IMR-90 (cell line): ENCODE measurements at regions not wholly inside any gene's neighbourhood (a gene's known extent, or its start where the extent isn't known, plus 50 kb on each side); places are given as distances from the start of the nearest gene placed in this dataset.

Experiments
- ATAC-seq: fragments of 200-7000 bp; cut with Tn5 transposase; 2 replicates; pipeline ENCODE4 v1.9.1; 2020; ENCODE audit warnings: low read depth, mild to moderate bottlenecking, moderate library complexity
- BruUV-seq: library from RNA; stranded (reverse); fragments of 400-500 nt; replicated peaks from 2 replicates; lab custom pipeline; 2021; lab: Mats Ljungman, UMichigan
- CTCF ChIA-PET: fragments of 300-600 bp; formaldehyde crosslinking; extraction: SDS; loops from one replicate; lab custom pipeline; 2021; ENCODE audit warnings: antibody characterized with exemption; lab: Yijun Ruan, JAX
- POLR2A ChIA-PET: fragments of 300-600 bp; sonication (Branson Sonifier 250); formaldehyde crosslinking; loops from one replicate; lab custom pipeline; 2022; ENCODE audit warnings: antibody characterized with exemption; ENCODE audit not compliant: unreplicated experiment; lab: Charles Lee
- DNase-seq: peaks from one replicate; pipeline ENCODE4 v3.0.0; 2013
- H2AFZ ChIP-seq: replicated peaks from 2 replicates; pipeline ENCODE3; 2013; ENCODE audit warnings: low read length, mild to moderate bottlenecking; ENCODE audit not compliant: poor library complexity
- H2AK5ac ChIP-seq: 2 replicates; pipeline ENCODE4 v1.6.1; 2013; ENCODE audit warnings: low read depth, low read length, inconsistent platforms
- H2AK9ac ChIP-seq: replicated peaks from 2 replicates; pipeline ENCODE3; 2013; ENCODE audit warnings: mild to moderate bottlenecking, low read depth, low read length, moderate library complexity; ENCODE audit not compliant: poor library complexity
- H2BK120ac ChIP-seq: 2 replicates; pipeline ENCODE4 v1.6.1; 2013; ENCODE audit warnings: low read depth, low read length, inconsistent platforms
- H2BK15ac ChIP-seq: 3 replicates; pipeline ENCODE4 v1.6.1; 2013; ENCODE audit warnings: low read depth, low read length, inconsistent platforms
- H2BK20ac ChIP-seq: 2 replicates; pipeline ENCODE4 v1.6.1; 2013; ENCODE audit warnings: low read depth, mild to moderate bottlenecking, inconsistent platforms, low read length, moderate library complexity
- H2BK5ac ChIP-seq: 2 replicates; pipeline ENCODE4 v1.6.1; 2013; ENCODE audit warnings: mild to moderate bottlenecking, low read depth, low read length, inconsistent platforms; ENCODE audit not compliant: poor library complexity, severe bottlenecking
- H3K14ac ChIP-seq: replicated peaks from 2 replicates; pipeline ENCODE4 v1.6.1; 2013; ENCODE audit warnings: low read depth, low read length, inconsistent platforms
- H3K18ac ChIP-seq: 2 replicates; pipeline ENCODE4 v1.6.1; 2013; ENCODE audit warnings: low read depth, low read length, control low read depth
- H3K23ac ChIP-seq: 2 replicates; pipeline ENCODE4 v1.6.1; 2013; ENCODE audit warnings: low read depth, low read length, inconsistent platforms
- H3K27ac ChIP-seq: 2 replicates; pipeline ENCODE4 v1.5.1; 2013; ENCODE audit warnings: mild to moderate bottlenecking, control low read depth, low read length; ENCODE audit not compliant: insufficient read depth
- H3K27me3 ChIP-seq: 2 replicates; pipeline ENCODE4 v1.6.1; 2013; ENCODE audit warnings: low read length; ENCODE audit not compliant: control insufficient read depth, insufficient read depth
- H3K36me3 ChIP-seq: 2 replicates; pipeline ENCODE4 v1.6.1; 2013; ENCODE audit warnings: low read length, mixed read lengths; ENCODE audit not compliant: control insufficient read depth, insufficient read depth
- H3K4ac ChIP-seq: 2 replicates; pipeline ENCODE4 v1.6.1; 2013; ENCODE audit warnings: low read depth, low read length, inconsistent platforms
- H3K4me1 ChIP-seq: 2 replicates; pipeline ENCODE4 v1.6.1; 2013; ENCODE audit warnings: low read length, mixed read lengths; ENCODE audit not compliant: control insufficient read depth, insufficient read depth
- H3K4me2 ChIP-seq: 2 replicates; pipeline ENCODE4 v1.6.1; 2013; ENCODE audit warnings: low read depth, mild to moderate bottlenecking, control low read depth, low read length, moderate library complexity
- H3K4me3 ChIP-seq: 2 replicates; pipeline ENCODE4 v1.5.1; 2013; ENCODE audit warnings: low read depth, mild to moderate bottlenecking, control low read depth, low read length, moderate library complexity; ENCODE audit not compliant: insufficient read depth
- H3K56ac ChIP-seq: 2 replicates; pipeline ENCODE4 v1.6.1; 2013; ENCODE audit warnings: low read length, inconsistent platforms; ENCODE audit not compliant: insufficient read depth; ENCODE audit errors: extremely low read depth
- H3K79me1 ChIP-seq, 2 experiments: 2 replicates each; pipeline ENCODE4 v1.6.1; 2013; ENCODE audit warnings: low read length in 2 of 2, inconsistent platforms in 1 of 2, low read depth in 1 of 2
- H3K9ac ChIP-seq: 2 replicates; pipeline ENCODE4 v1.6.1; 2013; ENCODE audit warnings: low read depth, low read length, control low read depth
- H3K9me1 ChIP-seq: 2 replicates; pipeline ENCODE4 v1.6.1; 2013; ENCODE audit warnings: low read length, inconsistent platforms; ENCODE audit not compliant: insufficient read depth
- H3K9me3 ChIP-seq: 2 replicates; pipeline ENCODE4 v1.6.1; 2013; ENCODE audit warnings: low read length; ENCODE audit not compliant: control insufficient read depth, insufficient read depth
- H4K20me1 ChIP-seq: 2 replicates; pipeline ENCODE4 v1.6.1; 2013; ENCODE audit warnings: low read length, inconsistent platforms; ENCODE audit not compliant: insufficient read depth
- H4K5ac ChIP-seq: 2 replicates; pipeline ENCODE4 v1.6.1; 2013; ENCODE audit warnings: mild to moderate bottlenecking, low read depth, low read length, control low read depth
- H4K8ac ChIP-seq, 2 experiments: 2 replicates each; pipeline ENCODE4 v1.6.1; 2013; ENCODE audit warnings: low read depth in 2 of 2, low read length in 2 of 2, control low read depth in 1 of 2, inconsistent platforms in 1 of 2
- H4K91ac ChIP-seq: 2 replicates; pipeline ENCODE4 v1.6.1; 2013; ENCODE audit warnings: low read depth, low read length, inconsistent platforms; ENCODE audit not compliant: insufficient read depth
- BHLHE40 ChIP-seq: fragments of 150-350 bp; IDR thresholded peaks from 2 replicates; pipeline ENCODE4 v1.6.1; 2016; ENCODE audit warnings: mild to moderate bottlenecking, low read depth, low read length
- CEBPB ChIP-seq: IDR thresholded peaks from 2 replicates; pipeline ENCODE4 v1.6.1; 2012; ENCODE audit warnings: low read depth, low read length, improper control_type of control experiment
- CHD1 ChIP-seq: IDR thresholded peaks from 2 replicates; pipeline ENCODE4 v1.6.1; 2012; ENCODE audit warnings: low read depth, low read length, improper control_type of control experiment
- ELK1 ChIP-seq: fragments of 150-350 bp; IDR thresholded peaks from 2 replicates; pipeline ENCODE4 v1.6.1; 2016; ENCODE audit warnings: low read depth, mild to moderate bottlenecking, low read length, moderate library complexity, borderline replicate concordance
- FOS ChIP-seq: fragments of 150-350 bp; IDR thresholded peaks from 2 replicates; pipeline ENCODE4 v1.6.1; 2016; ENCODE audit warnings: low read depth, low read length
- MAFK ChIP-seq: IDR thresholded peaks from 2 replicates; pipeline ENCODE4 v1.6.1; 2012; ENCODE audit warnings: low read depth, low read length, improper control_type of control experiment
- MAZ ChIP-seq: IDR thresholded peaks from 2 replicates; pipeline ENCODE4 v1.6.1; 2012; ENCODE audit warnings: low read depth, mild to moderate bottlenecking, low read length, improper control_type of control experiment, moderate library complexity, borderline replicate concordance
- MXI1 ChIP-seq: IDR thresholded peaks from 2 replicates; pipeline ENCODE4 v1.6.1; 2012; ENCODE audit warnings: low read depth, mild to moderate bottlenecking, low read length, moderate library complexity, borderline replicate concordance
- NFE2L2 ChIP-seq: fragments of 150-350 bp; IDR thresholded peaks from 2 replicates; pipeline ENCODE4 v1.6.1; 2016; ENCODE audit warnings: low read depth, mild to moderate bottlenecking, low read length
- POLR2A ChIP-seq: IDR thresholded peaks from 2 replicates; pipeline ENCODE4 v1.6.1; 2012; ENCODE audit warnings: mild to moderate bottlenecking, low read depth, low read length
- RAD21 ChIP-seq: IDR thresholded peaks from 2 replicates; pipeline ENCODE4 v1.6.1; 2012; ENCODE audit warnings: low read length, improper control_type of control experiment
- RCOR1 ChIP-seq: IDR thresholded peaks from 2 replicates; pipeline ENCODE4 v1.6.1; 2012; ENCODE audit warnings: mild to moderate bottlenecking, low read length, improper control_type of control experiment; ENCODE audit not compliant: insufficient replicate concordance
- RFX5 ChIP-seq: IDR thresholded peaks from 2 replicates; pipeline ENCODE4 v1.8.0; 2012; ENCODE audit warnings: low read depth, mild to moderate bottlenecking, low read length, moderate library complexity
- SMC3 ChIP-seq: fragments of 150-350 bp; IDR thresholded peaks from 2 replicates; pipeline ENCODE4 v1.6.1; 2016; ENCODE audit warnings: low read depth, mild to moderate bottlenecking, antibody characterized with exemption, low read length, moderate library complexity
- WGBS, 2 experiments: methylation state at CpG; one replicate each; pipeline versions ENCODE4 v1.1.5 to v1.1.7; 2013; ENCODE audit warnings: missing lambda C conversion rate in 2 of 2; ENCODE audit not compliant: insufficient read length in 1 of 2; ENCODE audit errors: extremely low coverage in 2 of 2; 5-methylcytosine and 5-hydroxymethylcytosine counted together
- dilution Hi-C: fragments of 300-500 bp; cut with HindIII; formaldehyde crosslinking; loops from one replicate; pipeline ENCODE4 v1.14.3; 2018; ENCODE audit warnings: low sequenced_read_pairs; ENCODE audit not compliant: unreplicated experiment
- in situ Hi-C: fragments of 300-500 bp; cut with MboI; formaldehyde crosslinking; loops from 3 replicates; pipeline ENCODE4 v1.14.3; 2019; ENCODE audit warnings: low sequenced_read_pairs, inconsistent platforms, mixed read lengths
- intact Hi-C: fragments of 100-400 bp; cut with micrococcal nuclease; formaldehyde crosslinking; loops from 2 replicates; pipeline ENCODE4 v1.10.0; 2022
- TF ChIP-seq, protein P1 (sequence below): fragments of 150-350 bp; IDR thresholded peaks from 2 replicates; pipeline ENCODE4 v1.6.1; 2017; ENCODE audit warnings: mild to moderate bottlenecking, antibody characterized with exemption, low read length, low read depth
- TF ChIP-seq, protein P2 (sequence below): conservative IDR thresholded peaks from 2 replicates; pipeline ENCODE4 v1.5.1; 2012; ENCODE audit warnings: mild to moderate bottlenecking, low read depth, low read length, improper control_type of control experiment

DNA sequence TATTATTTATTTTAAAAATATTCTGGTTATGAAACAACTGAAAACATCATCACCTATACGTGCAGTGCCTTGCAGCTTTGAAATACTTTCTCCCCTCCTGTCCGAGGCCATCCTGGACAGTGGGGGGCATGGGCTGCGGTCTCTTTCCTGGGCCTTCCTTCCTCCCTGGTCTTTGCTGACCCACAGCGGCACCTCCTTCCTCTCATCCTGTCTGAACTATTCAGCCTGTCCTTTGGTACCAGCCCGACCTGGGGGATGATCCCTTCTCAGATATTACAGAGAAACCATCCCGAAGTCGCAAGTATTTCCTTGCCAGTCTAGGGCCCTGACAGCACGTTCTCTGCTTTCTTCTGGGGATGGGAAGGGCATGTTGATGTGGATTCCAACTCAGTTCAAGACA is 736.6 kb upstream of the HS6ST1 start:
- no peaks in the 10 kb centered on the region for H4K20me1 ChIP-seq
- H3K18ac ChIP-seq = no peak overlapping the region
- no peak overlapping the region for H3K27ac ChIP-seq
- DNase-seq (no peak), ATAC-seq (no peak)
- TF ChIP-seq POLR2A (no peak), SMC3 (no peak), CHD1 (no peak), RAD21 (no peak), MXI1 (no peak), BHLHE40 (no peak), ELK1 (no peak), NFE2L2 (no peak), CEBPB (no peak), MAZ (no peak), RFX5 (no peak), MAFK (no peak), FOS (no peak), RCOR1 (no peak)
- TF ChIP-seq, protein P1, sequence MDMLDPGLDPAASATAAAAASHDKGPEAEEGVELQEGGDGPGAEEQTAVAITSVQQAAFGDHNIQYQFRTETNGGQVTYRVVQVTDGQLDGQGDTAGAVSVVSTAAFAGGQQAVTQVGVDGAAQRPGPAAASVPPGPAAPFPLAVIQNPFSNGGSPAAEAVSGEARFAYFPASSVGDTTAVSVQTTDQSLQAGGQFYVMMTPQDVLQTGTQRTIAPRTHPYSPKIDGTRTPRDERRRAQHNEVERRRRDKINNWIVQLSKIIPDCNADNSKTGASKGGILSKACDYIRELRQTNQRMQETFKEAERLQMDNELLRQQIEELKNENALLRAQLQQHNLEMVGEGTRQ = no peak
- TF ChIP-seq, protein P2, sequence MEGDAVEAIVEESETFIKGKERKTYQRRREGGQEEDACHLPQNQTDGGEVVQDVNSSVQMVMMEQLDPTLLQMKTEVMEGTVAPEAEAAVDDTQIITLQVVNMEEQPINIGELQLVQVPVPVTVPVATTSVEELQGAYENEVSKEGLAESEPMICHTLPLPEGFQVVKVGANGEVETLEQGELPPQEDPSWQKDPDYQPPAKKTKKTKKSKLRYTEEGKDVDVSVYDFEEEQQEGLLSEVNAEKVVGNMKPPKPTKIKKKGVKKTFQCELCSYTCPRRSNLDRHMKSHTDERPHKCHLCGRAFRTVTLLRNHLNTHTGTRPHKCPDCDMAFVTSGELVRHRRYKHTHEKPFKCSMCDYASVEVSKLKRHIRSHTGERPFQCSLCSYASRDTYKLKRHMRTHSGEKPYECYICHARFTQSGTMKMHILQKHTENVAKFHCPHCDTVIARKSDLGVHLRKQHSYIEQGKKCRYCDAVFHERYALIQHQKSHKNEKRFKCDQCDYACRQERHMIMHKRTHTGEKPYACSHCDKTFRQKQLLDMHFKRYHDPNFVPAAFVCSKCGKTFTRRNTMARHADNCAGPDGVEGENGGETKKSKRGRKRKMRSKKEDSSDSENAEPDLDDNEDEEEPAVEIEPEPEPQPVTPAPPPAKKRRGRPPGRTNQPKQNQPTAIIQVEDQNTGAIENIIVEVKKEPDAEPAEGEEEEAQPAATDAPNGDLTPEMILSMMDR = no peak
- H3K27me3 ChIP-seq = no peaks in the 10 kb centered on the region
- BruUV-seq = no TSS peak
- H3K4me3 ChIP-seq = no peak overlapping the region
- H3K4ac ChIP-seq = no peak overlapping the region
- no peaks in the 10 kb centered on the region for H3K79me1 ChIP-seq
- no peak overlapping the region for H2BK5ac ChIP-seq
- no peak overlapping the region for H2BK120ac ChIP-seq
- POLR2A ChIA-PET = no interaction called here
- H3K14ac ChIP-seq = no peak overlapping the region
- in situ Hi-C loops (no loop called here), intact Hi-C loops (no loop called here), dilution Hi-C loops (no loop called here)
- no peak overlapping the region for H4K5ac ChIP-seq
- H3K23ac ChIP-seq = no peak overlapping the region
- H2BK15ac ChIP-seq = no peak overlapping the region
- H4K91ac ChIP-seq = no peak overlapping the region
- H3K9ac ChIP-seq = no peak overlapping the region
- H4K8ac ChIP-seq = no peak overlapping the region
- no peak overlapping the region for H2AK9ac ChIP-seq
- WGBS, 2 experiments = 93% methylated on average over 2 of the region's 8 CpGs; no CpG with 5 or more reads in 1 of the 2 experiments
- H2BK20ac ChIP-seq = no peak overlapping the region
- no peak overlapping the region for H3K4me2 ChIP-seq
- no peak overlapping the region for H2AK5ac ChIP-seq
- H3K36me3 ChIP-seq = no peaks in the 10 kb centered on the region
- H3K56ac ChIP-seq = no peak overlapping the region
- no peak overlapping the region for H2AFZ ChIP-seq
- H3K4me1 ChIP-seq = no peaks in the 10 kb centered on the region
- peaks cover 7% of the 10 kb centered on the region; the same call in 1 of the 2 replicates for H3K9me3 ChIP-seq
- CTCF ChIA-PET = no interaction called here
- no peaks in the 10 kb centered on the region for H3K9me1 ChIP-seq
